Neutrophil (primary cell): ENCODE measurements at regions not wholly inside any gene's neighbourhood (a gene's known extent, or its start where the extent isn't known, plus 50 kb on each side); places are given as distances from the start of the nearest gene placed in this dataset.
"Not testable (repeated sequence)": the region's sequence is repeated elsewhere in the genome, so short reads cannot be mapped to it uniquely, and the experiment has no call there.

Experiments
- H3K27ac ChIP-seq: fragments of 200-600 bp; sonication (generic); 2 replicates; pipeline ENCODE4 v1.5.1; 2016; ENCODE audit warnings: mild to moderate bottlenecking, moderate library complexity
- H3K27me3 ChIP-seq: fragments of 200-600 bp; sonication (generic); 2 replicates; pipeline ENCODE4 v1.6.0; 2016; ENCODE audit warnings: mild to moderate bottlenecking
- H3K36me3 ChIP-seq: fragments of 200-600 bp; sonication (generic); 2 replicates; pipeline ENCODE4 v1.5.1; 2017
- H3K4me1 ChIP-seq, 2 experiments: fragments of 200-600 bp in 1 of 2; sonication (generic) in 1 of 2; 1 replicate in 1 of 2; 2 replicates in 1 of 2; pipeline versions ENCODE4 v1.5.1 to v1.6.1; 2013 to 2016; ENCODE audit warnings: low read depth in 1 of 2, low read length in 1 of 2, mild to moderate bottlenecking in 1 of 2, moderate library complexity in 1 of 2; ENCODE audit not compliant: control insufficient read depth in 1 of 2, insufficient read depth in 1 of 2
- H3K4me3 ChIP-seq, 2 experiments: fragments of 200-600 bp in 1 of 2; sonication (generic) in 1 of 2; 1 replicate in 1 of 2; 2 replicates in 1 of 2; pipeline ENCODE4 v1.5.1; 2013 to 2016; ENCODE audit warnings: low read depth in 1 of 2, low read length in 1 of 2, mild to moderate bottlenecking in 1 of 2, moderate library complexity in 1 of 2
- H3K9me3 ChIP-seq: fragments of 200-600 bp; sonication (generic); 2 replicates; pipeline ENCODE4 v1.5.1; 2016
- TF ChIP-seq, protein P1 (sequence below): fragments of 200-600 bp; sonication (generic); IDR thresholded peaks from 2 replicates; pipeline ENCODE4 v1.5.1; 2016; ENCODE audit warnings: antibody characterized with exemption

DNA sequence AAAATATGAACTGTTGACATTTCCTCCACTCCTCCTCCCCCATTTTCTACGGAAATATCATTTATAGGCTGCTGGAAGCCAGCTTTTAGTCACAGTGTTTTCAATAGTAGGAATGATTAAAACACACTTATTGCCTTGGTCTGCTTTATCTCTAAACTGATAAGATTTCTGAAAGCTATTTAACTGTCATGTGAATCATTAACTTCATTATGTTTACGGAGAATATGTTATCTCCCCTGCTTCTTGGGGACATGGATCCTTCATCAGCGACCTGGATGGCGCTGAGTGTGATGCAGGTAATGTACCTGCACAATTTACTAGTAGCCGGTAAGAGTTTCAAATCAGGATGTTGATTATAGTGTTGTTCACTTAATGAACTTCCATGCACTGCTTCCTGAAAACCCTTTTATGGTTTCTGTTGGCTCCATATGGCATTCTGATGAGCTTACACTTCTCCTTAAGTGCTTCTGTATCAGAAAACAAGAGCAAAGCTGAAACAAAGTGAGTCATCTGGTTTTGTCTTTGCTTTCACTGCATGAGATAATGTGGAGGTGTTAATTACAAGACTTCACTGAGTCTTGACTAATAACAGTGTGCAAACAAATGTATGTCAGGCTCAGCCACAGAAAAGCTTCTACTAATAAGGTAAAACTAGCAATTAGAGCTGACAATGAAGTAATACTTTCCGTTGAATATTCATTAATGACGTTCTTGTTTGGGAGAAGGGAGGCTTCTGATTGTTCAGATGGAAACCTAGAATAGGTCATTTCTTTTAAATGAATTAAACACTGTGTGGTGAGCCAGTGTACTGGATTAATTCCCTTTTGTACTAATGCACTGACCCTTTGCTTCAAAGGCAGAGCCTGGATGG, 162.4 kb upstream of the ZNF608 start:
- TF ChIP-seq, protein P1, sequence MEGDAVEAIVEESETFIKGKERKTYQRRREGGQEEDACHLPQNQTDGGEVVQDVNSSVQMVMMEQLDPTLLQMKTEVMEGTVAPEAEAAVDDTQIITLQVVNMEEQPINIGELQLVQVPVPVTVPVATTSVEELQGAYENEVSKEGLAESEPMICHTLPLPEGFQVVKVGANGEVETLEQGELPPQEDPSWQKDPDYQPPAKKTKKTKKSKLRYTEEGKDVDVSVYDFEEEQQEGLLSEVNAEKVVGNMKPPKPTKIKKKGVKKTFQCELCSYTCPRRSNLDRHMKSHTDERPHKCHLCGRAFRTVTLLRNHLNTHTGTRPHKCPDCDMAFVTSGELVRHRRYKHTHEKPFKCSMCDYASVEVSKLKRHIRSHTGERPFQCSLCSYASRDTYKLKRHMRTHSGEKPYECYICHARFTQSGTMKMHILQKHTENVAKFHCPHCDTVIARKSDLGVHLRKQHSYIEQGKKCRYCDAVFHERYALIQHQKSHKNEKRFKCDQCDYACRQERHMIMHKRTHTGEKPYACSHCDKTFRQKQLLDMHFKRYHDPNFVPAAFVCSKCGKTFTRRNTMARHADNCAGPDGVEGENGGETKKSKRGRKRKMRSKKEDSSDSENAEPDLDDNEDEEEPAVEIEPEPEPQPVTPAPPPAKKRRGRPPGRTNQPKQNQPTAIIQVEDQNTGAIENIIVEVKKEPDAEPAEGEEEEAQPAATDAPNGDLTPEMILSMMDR: no peak
- Histone ChIP-seq H3K27me3 (no peaks in the 10 kb centered on the region), H3K36me3 (no peaks in the 10 kb centered on the region), H3K27ac (no peak overlapping the region), H3K4me1 (peaks cover 8 to 12% of the 10 kb centered on the region in 2 experiments), H3K9me3 (no peaks in the 10 kb centered on the region), H3K4me3 (no peak overlapping the region)

DNA sequence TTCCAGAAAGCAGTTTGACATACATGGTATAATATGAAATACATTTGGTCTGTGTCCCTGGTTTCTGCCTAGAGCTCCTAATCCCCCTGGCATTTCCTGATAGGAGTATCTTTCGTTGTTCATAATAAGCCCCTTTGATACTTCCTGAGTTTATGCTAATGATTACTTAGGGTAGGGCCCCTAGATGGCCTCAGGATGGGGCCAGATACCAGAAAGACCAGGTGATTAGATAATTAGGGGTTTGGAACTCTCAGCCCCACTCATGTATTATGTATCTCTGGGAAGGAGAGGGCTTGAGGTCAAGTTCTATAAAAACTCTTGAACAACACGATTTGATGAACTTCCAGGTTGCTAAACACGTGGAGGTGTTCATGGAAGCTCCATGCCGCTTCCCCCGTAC, 163.3 kb upstream of the ZNF608 start:
- TF ChIP-seq, protein P1: no peak
- Histone ChIP-seq H3K27me3 (no peaks in the 10 kb centered on the region), H3K4me1 (peaks cover 8 to 12% of the 10 kb centered on the region in 2 experiments), H3K36me3 (no peaks in the 10 kb centered on the region), H3K9me3 (no peaks in the 10 kb centered on the region), H3K27ac (no peak overlapping the region), H3K4me3 (no peak overlapping the region)

DNA sequence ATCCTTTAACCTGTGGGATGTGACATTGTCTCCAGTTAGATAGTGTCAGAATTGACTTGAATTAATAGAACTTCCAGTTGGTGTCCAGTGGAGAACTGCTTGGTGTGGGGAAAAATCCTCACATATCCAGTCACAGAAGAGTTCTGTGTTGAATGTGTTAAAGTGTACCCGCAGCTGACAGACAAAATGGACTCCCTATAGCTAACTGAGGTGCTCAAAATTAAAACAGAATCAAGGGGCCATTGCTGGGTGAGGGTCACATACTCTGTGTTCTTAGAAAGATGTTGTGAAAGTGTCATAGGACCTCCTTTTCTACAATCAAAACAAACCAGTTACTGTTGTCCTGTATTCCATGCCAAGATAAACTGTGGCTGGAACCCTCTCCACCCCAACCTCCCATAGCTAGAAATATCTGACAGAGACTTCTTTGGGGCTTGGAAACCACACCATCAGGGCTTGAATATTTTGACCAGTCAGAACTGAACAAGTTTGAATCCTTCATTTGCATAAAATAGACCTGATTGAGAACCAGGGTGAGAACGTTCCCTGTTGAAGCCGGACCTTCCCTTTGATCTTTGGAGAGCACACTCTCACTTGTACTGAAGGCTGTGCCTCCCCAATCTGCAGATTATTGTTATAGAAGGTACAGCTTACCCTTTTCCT, 164.0 kb upstream of the ZNF608 start:
- Histone ChIP-seq H3K27me3 (no peaks in the 10 kb centered on the region), H3K9me3 (no peaks in the 10 kb centered on the region), H3K4me1 (peaks cover 8 to 12% of the 10 kb centered on the region in 2 experiments), H3K36me3 (no peaks in the 10 kb centered on the region), H3K4me3 (no peak overlapping the region), H3K27ac (no peak overlapping the region)
- TF ChIP-seq, protein P1: no peak

DNA sequence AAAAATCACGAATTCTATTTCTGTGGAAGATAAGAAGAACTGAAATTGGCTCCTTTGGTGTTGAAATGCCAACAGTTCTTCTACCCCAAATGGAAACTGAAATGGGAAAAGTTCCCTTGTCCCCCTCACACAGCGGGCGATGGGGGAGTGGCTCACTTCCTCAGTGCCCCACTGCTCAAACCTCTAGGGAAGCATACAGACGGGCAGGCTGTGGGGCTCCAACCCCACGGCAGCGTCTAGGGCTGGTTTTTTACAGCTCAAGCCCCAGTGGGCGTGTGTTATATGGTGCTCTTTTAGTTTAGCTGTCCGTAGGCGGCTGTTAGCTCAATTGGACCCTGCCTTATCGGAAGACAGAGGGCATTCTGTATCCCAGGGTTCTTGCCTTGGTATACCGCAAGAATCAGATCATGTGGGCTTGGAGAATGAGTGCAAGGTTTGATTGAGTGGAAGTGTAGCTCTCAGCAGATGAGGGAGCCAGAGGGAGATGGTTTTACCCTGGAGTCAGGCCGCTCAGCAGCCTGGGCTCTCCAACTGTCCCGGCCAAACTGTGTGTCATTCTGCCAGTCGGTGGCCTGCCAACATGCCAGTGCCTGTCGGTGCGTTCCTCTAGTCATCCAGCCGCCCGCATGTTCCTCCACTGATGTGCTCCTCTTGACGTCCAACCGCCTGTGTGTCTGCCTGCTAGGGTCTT, 166.3 kb upstream of the ZNF608 start:
- Histone ChIP-seq H3K9me3 (no peaks in the 10 kb centered on the region), H3K27ac (no peak overlapping the region)
- TF ChIP-seq, protein P1: no peak

DNA sequence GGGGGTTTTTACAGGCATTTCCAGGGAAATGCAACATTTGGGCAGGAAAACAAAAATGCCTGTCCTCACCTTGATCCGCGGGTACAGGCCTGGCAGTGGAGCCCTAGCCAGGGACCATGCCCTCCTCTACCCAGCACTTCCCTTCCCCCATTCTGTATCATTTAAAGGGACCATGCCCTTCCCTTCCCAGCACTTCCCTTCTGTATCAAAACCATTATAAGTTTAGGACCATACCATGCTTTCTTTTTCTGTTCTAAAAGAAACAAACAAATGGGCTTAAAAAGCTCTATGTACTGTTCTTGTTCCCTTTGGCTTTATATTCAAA, 166.9 kb upstream of the ZNF608 start:
- TF ChIP-seq, protein P1: no peak
- Histone ChIP-seq H3K9me3 (no peaks in the 10 kb centered on the region), H3K27ac (no peak overlapping the region), H3K4me3 (no peak overlapping the region), H3K27me3 (no peaks in the 10 kb centered on the region), H3K4me1 (peaks cover under 1 to 2% of the 10 kb centered on the region in 2 experiments), H3K36me3 (no peaks in the 10 kb centered on the region)

More for the DNA sequence above, 166.3 kb upstream of the ZNF608 start:
- Histone ChIP-seq H3K4me1 (no peaks in the 10 kb centered on the region), H3K36me3 (no peaks in the 10 kb centered on the region), H3K27me3 (no peaks in the 10 kb centered on the region), H3K4me3 (no peak overlapping the region)

DNA sequence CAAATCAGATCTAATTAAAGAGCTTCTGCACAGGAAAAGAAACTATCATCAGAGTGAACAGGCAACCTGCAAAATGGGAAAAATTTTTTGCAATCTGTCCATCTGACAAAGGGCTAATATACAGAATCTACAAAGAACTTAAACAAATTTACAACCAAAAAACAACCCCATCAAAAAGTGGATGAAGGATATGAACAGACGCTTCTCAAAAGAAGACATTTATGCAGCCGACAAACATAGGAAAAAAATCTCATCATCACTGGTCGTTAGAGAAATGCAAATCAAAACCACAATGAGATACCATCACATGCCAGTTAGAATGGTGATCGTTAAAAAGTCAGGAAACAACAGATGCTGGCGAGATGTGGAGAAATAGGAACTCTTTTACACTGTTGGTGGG, 169.9 kb upstream of the ZNF608 start:
- peaks cover 26 to 32% of the 10 kb centered on the region in 2 experiments for H3K4me1 ChIP-seq
- not testable (repeated sequence) for H3K36me3 ChIP-seq, H3K4me3 ChIP-seq, H3K27me3 ChIP-seq, H3K9me3 ChIP-seq, H3K27ac ChIP-seq
